ENCODE measurements at regions not wholly inside any gene's neighbourhood (a gene's known extent, or its start where the extent isn't known, plus 50 kb on each side); places are given as distances from the start of the nearest gene placed in this dataset.

- TF ChIP-seq MAX (IDR thresholded peaks at IDR 0.05): no peak
- no peak for TF ChIP-seq TCF12 (IDR thresholded peaks at IDR 0.05; ENCODE audit: low read depth)
- no peak for TF ChIP-seq EP300 (IDR thresholded peaks at IDR 0.05; ENCODE audit: borderline replicate concordance)
- TF ChIP-seq REST (IDR thresholded peaks at IDR 0.05; ENCODE audit: low read depth): no peak
- TF ChIP-seq YY1 (IDR thresholded peaks at IDR 0.05; ENCODE audit: low read depth): no peak
- TF ChIP-seq CEBPB (IDR thresholded peaks at IDR 0.05): no peak
- TF ChIP-seq TAF1 (IDR thresholded peaks at IDR 0.05; ENCODE audit: low read depth): no peak
- TF ChIP-seq RAD21 (IDR thresholded peaks at IDR 0.05; ENCODE audit: low read depth): no peak
- no peak for TF ChIP-seq TEAD4 (IDR thresholded peaks at IDR 0.05)
- TF ChIP-seq FOXM1 (IDR thresholded peaks at IDR 0.05; ENCODE audit: borderline replicate concordance, low read depth): no peak
- no peak for TF ChIP-seq ZBTB7A (IDR thresholded peaks at IDR 0.05; ENCODE audit: low read depth)
- no peak for TF ChIP-seq NFIC (IDR thresholded peaks at IDR 0.05)
- TF ChIP-seq EGR1 (IDR thresholded peaks at IDR 0.05): no peak
Measured at GRCh38 chr1:80244372-80244771, 1237.8 kb upstream of the ADGRL4 start.
